GM21576 (cell line): ENCODE measurements at regions not wholly inside any gene's neighbourhood (a gene's known extent, or its start where the extent isn't known, plus 50 kb on each side); places are given as distances from the start of the nearest gene placed in this dataset.
"Not testable (repeated sequence)": the region's sequence is repeated elsewhere in the genome, so short reads cannot be mapped to it uniquely, and the experiment has no call there.

Source experiments
- ATAC-seq: cut with Tn5 transposase; IDR thresholded peaks from one replicate; pipeline ENCODE4 v1.9.1; 2021; ENCODE audit warnings: mild to moderate bottlenecking, moderate library complexity; ENCODE audit not compliant: unreplicated experiment

- ATAC-seq = not testable (repeated sequence)
Observed at GRCh38 chr3:191078913-191079312, 120.1 kb upstream of the OSTN start.

DNA sequence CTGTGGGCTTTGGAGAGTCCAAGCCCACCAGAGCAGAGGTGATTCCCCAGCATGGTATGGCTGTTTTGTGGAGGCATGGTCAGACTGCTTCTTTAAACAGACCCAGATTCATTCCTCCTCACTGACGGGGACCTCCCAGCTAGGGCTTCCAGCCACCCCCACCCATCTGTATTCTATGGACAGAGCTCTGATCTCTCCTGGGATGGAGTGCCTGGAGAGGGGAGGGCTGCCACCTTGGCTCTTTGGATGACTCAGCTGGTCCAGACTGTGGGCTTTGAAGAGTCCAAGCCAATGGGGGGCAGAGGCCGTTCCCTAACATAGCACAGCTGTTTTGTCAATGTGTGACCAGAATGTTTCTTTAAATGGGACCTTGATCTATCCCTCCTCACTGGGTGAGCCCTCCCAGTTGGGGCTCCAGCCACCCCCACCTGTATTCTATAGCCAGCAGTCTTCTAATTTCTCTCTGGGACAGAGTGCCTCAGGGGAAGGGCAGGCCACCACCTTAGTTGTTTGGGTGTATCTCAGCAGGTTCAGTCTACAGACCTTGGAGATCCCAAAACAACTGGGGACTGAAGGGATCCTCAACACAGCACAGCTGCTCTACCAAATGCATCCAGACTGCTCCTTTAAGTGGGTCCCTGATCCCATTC, 122.0 kb upstream of the OSTN start:
- no peak for ATAC-seq

DNA sequence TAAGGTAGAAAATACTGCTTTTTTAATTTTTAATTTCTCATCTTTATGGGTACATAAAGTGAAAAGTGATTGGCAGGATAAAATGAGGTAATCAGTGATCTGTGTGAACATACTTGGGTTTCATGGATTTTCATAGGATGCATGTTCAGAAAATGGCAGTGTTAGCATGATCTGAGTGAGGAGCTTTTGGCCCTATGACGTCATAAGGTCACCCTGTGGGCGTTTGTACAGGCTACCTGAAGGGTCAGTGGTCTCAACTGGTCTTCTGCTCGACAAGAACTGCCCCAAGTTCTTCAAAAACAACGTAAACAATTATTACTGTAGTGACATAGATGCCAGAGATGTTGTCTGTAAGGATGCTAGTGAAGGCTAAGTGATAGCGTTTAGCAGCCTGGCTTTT, 124.5 kb upstream of the OSTN start:
- ATAC-seq = no peak

GRCh38 chr3:191070762-191071403, 128.2 kb upstream of the OSTN start:
- ATAC-seq = no peak

DNA sequence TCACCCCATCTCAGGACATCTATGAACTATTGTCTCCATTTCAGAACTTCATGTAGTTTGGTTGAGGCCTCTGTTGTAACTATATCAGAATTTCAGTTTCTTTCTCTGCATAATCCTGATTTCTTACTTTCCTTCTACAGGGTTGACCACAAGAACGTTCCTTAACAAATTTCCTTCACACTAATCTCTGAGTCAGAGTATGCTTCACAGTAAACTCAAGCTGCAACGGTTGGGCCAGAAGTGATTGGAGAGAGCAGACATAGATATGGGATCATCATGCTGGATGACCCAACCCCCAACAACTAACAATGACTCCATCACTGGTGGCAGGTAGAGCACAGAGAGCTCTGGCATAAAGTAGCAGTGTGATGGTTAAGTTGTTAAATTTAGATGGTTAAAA, 128.8 kb upstream of the OSTN start:
- no peak for ATAC-seq

GRCh38 chr3:191068946-191069813, 129.9 kb upstream of the OSTN start:
- no peak for ATAC-seq

DNA sequence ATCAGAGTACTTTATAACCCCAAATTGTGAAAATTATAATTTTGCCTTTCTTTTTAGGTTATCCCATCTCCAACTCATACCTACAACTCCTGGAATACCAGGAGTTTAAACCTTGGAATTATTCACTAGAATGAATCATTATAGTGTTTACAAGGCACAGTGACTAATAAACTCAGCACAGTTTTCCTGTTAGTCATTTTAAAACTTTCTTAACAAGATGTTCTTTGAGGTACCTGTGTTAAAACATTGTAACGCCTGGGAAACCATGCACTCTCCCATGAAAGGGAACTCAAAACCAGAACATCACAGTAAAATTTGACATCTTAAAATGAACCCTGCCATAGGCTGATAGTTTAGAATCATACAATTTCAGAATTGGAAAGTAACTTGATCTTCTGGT, 132.4 kb upstream of the OSTN start:
- no peak for ATAC-seq

- ATAC-seq = no peak
Observed at GRCh38 chr3:191065181-191065805, 133.7 kb upstream of the OSTN start.

DNA sequence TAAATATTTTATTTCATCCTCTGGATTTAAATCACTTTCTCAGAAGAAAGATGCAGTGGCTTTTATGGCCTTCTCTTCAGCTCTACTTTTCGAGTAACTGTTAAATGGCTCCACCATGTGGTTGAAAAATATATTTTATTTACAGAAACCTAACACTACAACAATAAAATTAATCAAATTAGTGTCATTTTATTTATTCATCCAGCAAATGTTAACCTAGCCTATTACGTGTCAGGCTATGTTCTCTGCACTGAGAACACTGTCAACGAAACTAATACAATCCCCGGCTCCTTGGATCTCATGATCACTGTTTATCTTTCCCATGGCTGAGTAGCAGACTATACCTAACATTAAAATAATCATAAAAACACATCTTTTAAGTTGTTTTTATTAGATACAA, 148.0 kb upstream of the OSTN start:
- ATAC-seq = no peak

GRCh38 chr3:191047930-191048329, 151.1 kb upstream of the OSTN start:
- ATAC-seq = no peak

- no peak for ATAC-seq
Observed at GRCh38 chr3:191030929-191031328, 168.1 kb upstream of the OSTN start.

DNA sequence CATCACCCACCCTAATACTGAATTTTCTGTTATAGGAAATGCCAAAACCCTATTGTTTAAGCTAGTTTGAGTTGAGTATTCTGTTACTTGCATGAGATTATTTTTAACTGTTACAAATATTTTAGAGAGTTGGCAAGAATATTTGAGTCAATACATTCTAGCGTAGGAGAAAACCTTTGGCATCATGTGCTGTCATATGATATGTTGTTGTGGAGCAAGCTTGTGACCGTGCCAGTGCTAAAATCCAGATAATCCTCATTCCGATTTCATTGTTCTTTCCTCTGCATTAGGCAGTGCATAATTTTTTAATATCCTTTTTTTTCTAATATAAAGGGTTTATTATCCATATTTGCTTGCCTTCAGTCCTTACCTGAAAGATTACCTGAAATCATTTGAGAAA, 168.0 kb upstream of the GMNC start:
- no peak for ATAC-seq

- no peak for ATAC-seq
Observed at GRCh38 chr3:191026746-191027145, 164.3 kb upstream of the GMNC start.

DNA sequence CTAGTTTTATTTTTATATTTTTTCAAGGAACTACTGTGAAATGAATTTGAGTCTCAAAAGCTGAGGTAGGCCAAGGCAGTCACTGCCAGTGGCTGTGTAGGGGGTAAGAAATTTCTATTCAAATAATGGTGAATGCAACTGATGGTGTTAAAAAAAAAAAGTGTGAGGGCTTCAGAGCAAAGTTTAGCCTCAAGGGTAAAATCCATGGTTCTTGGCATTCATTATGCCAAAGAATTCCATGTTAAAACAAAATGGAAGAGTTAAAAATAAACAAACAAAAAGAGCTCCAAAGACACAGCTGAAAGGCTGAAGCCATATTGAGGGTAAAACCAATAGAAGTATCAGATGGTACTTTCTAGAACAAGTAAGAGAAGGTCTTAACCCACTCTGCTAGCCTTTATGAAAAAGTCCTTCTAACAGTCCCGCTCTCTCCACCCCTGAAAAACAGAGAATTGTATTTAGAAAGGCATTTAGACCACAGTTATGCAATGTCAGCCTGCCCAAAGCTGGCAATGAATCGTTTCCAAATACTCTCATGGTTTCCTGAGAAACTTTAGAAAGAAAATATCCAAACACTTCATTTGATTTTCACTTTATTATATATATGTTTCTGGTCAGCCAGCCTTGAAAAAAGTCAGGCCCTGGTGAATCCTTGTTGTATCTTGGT, 158.4 kb upstream of the GMNC start:
- ATAC-seq = no peak

DNA sequence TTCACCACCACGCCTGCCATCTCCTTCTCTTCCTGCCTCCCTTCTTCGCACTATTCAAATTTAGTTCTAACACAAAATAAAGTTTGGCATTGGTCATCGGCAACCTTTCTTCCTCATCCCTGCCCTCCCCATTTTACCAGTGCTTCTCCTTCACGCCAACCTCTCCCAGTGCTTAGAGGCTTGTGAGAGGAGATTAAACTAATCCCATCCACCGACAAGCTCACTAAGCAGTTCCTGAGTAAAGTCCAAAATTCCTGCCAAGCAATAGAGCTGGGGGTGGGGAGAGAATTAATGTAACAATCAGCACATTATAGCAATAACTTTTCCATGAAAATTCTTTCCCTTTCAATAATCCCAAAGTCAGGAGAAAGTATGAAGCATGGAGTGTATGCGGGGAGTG, 157.4 kb upstream of the GMNC start:
- ATAC-seq = no peak

GRCh38 chr3:191015960-191016359, 153.5 kb upstream of the GMNC start:
- ATAC-seq = not testable (repeated sequence)

DNA sequence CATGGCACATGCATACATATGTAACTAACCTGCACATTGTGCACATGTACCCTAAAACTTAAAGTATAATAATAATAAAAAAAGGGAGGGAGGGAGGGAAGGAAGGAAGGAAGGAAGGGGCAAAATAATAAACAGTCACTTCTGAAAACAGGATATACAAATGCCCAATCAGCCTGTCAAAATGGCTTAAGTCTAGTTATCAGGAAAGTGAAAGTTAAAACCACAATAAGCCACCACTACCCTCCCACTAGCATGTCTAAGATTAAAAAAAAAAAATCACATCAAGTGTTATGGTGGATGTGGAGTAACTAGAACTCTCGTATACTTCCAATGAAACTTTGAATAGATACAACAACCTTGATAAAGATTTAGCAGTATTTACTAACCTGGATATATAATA, 145.6 kb upstream of the GMNC start:
- no peak for ATAC-seq

- no peak for ATAC-seq
Observed at GRCh38 chr3:191005790-191006189, 143.3 kb upstream of the GMNC start.

GRCh38 chr3:191003742-191004141, 141.2 kb upstream of the GMNC start:
- ATAC-seq = no peak

GRCh38 chr3:190996181-190996775, 133.8 kb upstream of the GMNC start:
- no peak for ATAC-seq

GRCh38 chr3:190995156-190995555, 132.7 kb upstream of the GMNC start:
- no peak for ATAC-seq
